Large intestine (tissue), 3 donors: ENCODE measurements at regions not wholly inside any gene's neighbourhood (a gene's known extent, or its start where the extent isn't known, plus 50 kb on each side); places are given as distances from the start of the nearest gene placed in this dataset.

Experiments
- DNase-seq, 2 donors: peaks; one replicate each; pipeline versions ENCODE4 v3.0.0 to v3.0.0-alpha.2; 2013
- H3K27ac ChIP-seq: one replicate; pipeline ENCODE4 v1.5.1; 2013; ENCODE audit warnings: low read length
- H3K27me3 ChIP-seq: 2 replicates; pipeline ENCODE4 v1.6.1; 2013; ENCODE audit warnings: low read length; ENCODE audit not compliant: control insufficient read depth, insufficient read depth
- H3K36me3 ChIP-seq: 2 replicates; pipeline ENCODE4 v1.6.1; 2013; ENCODE audit warnings: low read length; ENCODE audit not compliant: control insufficient read depth, insufficient read depth
- H3K4me1 ChIP-seq: one replicate; pipeline ENCODE4 v1.6.1; 2013; ENCODE audit warnings: low read length; ENCODE audit not compliant: control insufficient read depth, insufficient read depth
- H3K4me3 ChIP-seq: one replicate; pipeline ENCODE4 v1.5.1; 2013; ENCODE audit warnings: low read length
- H3K9me3 ChIP-seq: one replicate; pipeline ENCODE4 v1.6.1; 2013; ENCODE audit warnings: mild to moderate bottlenecking, low read depth, low read length, moderate library complexity; ENCODE audit not compliant: control insufficient read depth
- WGBS: methylation state at CpG from one replicate; pipeline ENCODE4 v1.1.5; 2013; ENCODE audit warnings: low lambda C conversion rate; ENCODE audit not compliant: insufficient coverage; 5-methylcytosine and 5-hydroxymethylcytosine counted together

- Histone ChIP-seq H3K36me3 (no peaks in the 10 kb centered on the region), H3K4me3 (no peak overlapping the region), H3K27ac (no peak overlapping the region), H3K27me3 (no peaks in the 10 kb centered on the region), H3K9me3 (no peaks in the 10 kb centered on the region), H3K4me1 (no peaks in the 10 kb centered on the region)
- DNase-seq, result no peak
- WGBS, result no CpG with 5 or more reads among the region's 5 CpGs
Observed at GRCh38 chr9:82512728-82513127, 524.2 kb downstream of the SPATA31D1 start.

GRCh38 chr9:82513242-82513751, 524.7 kb downstream of the SPATA31D1 start:
- Histone ChIP-seq H3K4me1 (no peaks in the 10 kb centered on the region), H3K27ac (no peak overlapping the region), H3K27me3 (no peaks in the 10 kb centered on the region), H3K36me3 (no peaks in the 10 kb centered on the region), H3K9me3 (no peaks in the 10 kb centered on the region), H3K4me3 (no peak overlapping the region)
- 100% methylated on average over 1 of the region's 5 CpGs for WGBS
- DNase-seq, result no peak

DNA sequence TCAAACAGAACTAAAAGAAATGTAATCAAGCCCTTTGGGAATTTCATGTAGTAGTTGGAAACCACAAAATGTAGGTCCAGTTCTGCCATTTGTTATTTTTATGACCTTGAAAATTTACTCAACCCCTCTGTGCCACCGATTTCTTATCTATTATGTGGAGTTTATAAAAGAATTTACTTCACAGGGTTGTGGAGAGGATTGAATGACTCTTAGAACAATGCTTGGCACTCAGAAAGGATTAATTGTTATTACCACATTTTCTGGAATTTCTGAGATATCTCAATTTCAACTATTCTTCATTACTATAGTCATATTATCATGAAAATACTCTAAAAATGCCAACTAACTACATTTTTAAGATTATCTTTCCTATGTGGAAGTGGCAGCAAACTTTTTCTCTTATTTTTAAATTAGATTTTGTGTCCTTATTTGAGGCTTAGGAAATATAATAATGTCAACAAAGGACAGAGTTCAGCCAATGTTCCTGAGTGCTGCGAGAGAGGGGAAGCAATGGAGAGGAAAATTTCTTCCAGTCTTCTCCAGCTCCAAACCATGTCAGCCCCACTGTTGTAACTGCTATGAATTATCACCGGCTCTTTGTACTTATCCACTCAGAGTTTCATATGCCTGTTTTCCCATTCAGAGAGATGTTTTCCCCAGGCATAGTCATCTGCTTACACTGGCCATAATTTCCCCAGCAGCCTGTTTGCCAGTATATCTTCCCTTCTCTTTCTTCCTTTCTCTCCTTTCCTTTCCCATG, 525.6 kb downstream of the SPATA31D1 start:
- no peak overlapping the region for H3K4me3 ChIP-seq
- no peaks in the 10 kb centered on the region for H3K36me3 ChIP-seq
- no peak for DNase-seq
- no peaks in the 10 kb centered on the region for H3K27me3 ChIP-seq
- H3K4me1 ChIP-seq, result no peaks in the 10 kb centered on the region
- H3K27ac ChIP-seq, result no peak overlapping the region
- no peaks in the 10 kb centered on the region for H3K9me3 ChIP-seq
- WGBS, result 71% methylated on average over 2 of the region's 3 CpGs

DNA sequence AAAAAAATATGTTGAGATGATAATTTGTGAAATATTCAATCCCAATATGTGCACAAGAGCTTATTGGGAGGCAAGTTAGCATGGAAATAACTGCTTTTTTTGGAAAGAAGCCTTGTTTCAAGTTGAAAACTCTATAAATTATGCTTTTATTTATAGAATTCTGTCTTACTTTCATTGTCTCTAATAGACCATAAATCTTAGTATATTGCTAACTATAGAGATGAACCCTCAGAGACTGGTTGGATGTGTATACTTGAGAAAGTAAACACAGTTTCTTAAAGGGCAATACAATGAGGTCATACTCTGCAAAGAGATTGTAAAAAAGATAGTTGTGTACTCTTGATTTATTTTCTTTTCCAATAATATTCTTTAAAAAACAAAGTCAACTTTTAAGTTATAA, 530.3 kb downstream of the SPATA31D1 start:
- no peaks in the 10 kb centered on the region for H3K36me3 ChIP-seq
- no peaks in the 10 kb centered on the region for H3K4me1 ChIP-seq

GRCh38 chr9:82519332-82519731, 530.8 kb downstream of the SPATA31D1 start:
- no peak for DNase-seq
- Histone ChIP-seq H3K4me1 (no peaks in the 10 kb centered on the region), H3K9me3 (no peaks in the 10 kb centered on the region), H3K4me3 (no peak overlapping the region), H3K27me3 (no peaks in the 10 kb centered on the region), H3K36me3 (no peaks in the 10 kb centered on the region), H3K27ac (no peak overlapping the region)
- WGBS, result no CpG with 5 or more reads among the region's 1 CpG

More for the DNA sequence above, 530.3 kb downstream of the SPATA31D1 start:
- Histone ChIP-seq H3K27me3 (no peaks in the 10 kb centered on the region), H3K27ac (no peak overlapping the region), H3K4me3 (no peak overlapping the region), H3K9me3 (no peaks in the 10 kb centered on the region)
- DNase-seq, result no peak

- no CpG with 5 or more reads among the region's 1 CpG for WGBS
- Histone ChIP-seq H3K9me3 (no peaks in the 10 kb centered on the region), H3K27me3 (no peaks in the 10 kb centered on the region), H3K36me3 (no peaks in the 10 kb centered on the region), H3K27ac (no peak overlapping the region), H3K4me3 (no peak overlapping the region), H3K4me1 (no peaks in the 10 kb centered on the region)
- no peak for DNase-seq
Observed at GRCh38 chr9:82524407-82524806, 535.8 kb downstream of the SPATA31D1 start.

GRCh38 chr9:82526577-82526976, 536.4 kb downstream of the RASEF start:
- Histone ChIP-seq H3K27me3 (no peaks in the 10 kb centered on the region), H3K4me3 (no peak overlapping the region), H3K4me1 (no peaks in the 10 kb centered on the region), H3K36me3 (no peaks in the 10 kb centered on the region), H3K9me3 (no peaks in the 10 kb centered on the region), H3K27ac (no peak overlapping the region)
- WGBS, result 60% methylated on average over 1 of the region's 1 CpG
- no peak for DNase-seq

DNA sequence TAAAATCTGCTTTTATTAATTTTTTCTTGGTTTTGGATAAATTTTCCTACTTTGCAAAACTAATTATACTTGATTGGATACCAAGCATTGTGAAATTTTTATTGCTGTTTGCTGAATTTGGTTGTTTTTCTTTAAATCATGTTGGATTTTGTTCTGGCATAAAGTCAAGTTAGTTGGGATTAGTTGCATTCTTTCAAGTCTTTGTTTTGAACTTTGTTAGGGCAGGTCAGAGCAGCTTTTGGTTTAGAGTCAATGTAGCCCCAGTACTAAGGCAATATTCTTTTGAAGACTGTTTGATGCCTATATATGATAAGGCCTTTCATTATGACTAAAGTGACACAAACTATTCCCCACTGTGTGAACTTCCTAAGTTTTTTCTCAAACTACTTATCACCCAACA, 531.1 kb downstream of the RASEF start:
- H3K4me3 ChIP-seq, result no peak overlapping the region
- H3K27ac ChIP-seq, result no peak overlapping the region
- no peaks in the 10 kb centered on the region for H3K36me3 ChIP-seq
- no peak for DNase-seq
- no peaks in the 10 kb centered on the region for H3K9me3 ChIP-seq
- H3K27me3 ChIP-seq, result no peaks in the 10 kb centered on the region
- no peaks in the 10 kb centered on the region for H3K4me1 ChIP-seq

DNA sequence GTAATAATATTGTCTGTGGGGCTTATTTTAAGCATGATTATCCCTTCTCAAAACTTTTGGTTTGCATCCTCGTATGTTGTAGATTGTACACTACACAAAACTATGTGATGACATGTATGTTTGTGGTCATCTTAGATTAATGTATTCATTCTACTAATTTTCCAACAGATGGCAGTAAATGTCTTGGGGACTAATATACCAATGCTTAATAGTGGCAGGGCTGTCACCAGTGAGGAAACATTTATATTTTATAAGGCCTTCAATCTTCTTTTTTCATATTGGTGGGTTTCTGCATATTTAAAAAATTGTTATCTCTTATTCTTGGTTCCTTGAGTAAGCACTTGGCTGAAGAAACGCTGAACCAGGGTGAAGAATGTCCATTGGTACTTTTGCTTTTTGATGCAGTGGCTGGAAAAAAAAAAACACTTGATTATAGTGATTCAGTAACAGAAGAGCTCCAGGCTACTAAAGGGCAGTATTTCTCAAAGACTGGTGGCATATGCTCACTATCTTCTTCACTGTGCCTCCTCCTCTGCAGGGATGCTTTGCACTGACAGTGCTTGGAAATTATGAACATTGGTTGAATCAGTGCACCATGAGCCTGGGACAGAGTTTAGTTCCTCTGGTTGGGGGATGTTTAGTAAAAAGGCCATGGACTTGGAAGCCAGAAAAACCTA, 530.3 kb downstream of the RASEF start:
- no peak for DNase-seq
- H3K4me1 ChIP-seq, result no peaks in the 10 kb centered on the region
- no peaks in the 10 kb centered on the region for H3K27me3 ChIP-seq
- WGBS, result 43% methylated on average over 2 of the region's 2 CpGs
- no peaks in the 10 kb centered on the region for H3K9me3 ChIP-seq
- no peaks in the 10 kb centered on the region for H3K36me3 ChIP-seq
- H3K4me3 ChIP-seq, result no peak overlapping the region
- no peak overlapping the region for H3K27ac ChIP-seq

DNA sequence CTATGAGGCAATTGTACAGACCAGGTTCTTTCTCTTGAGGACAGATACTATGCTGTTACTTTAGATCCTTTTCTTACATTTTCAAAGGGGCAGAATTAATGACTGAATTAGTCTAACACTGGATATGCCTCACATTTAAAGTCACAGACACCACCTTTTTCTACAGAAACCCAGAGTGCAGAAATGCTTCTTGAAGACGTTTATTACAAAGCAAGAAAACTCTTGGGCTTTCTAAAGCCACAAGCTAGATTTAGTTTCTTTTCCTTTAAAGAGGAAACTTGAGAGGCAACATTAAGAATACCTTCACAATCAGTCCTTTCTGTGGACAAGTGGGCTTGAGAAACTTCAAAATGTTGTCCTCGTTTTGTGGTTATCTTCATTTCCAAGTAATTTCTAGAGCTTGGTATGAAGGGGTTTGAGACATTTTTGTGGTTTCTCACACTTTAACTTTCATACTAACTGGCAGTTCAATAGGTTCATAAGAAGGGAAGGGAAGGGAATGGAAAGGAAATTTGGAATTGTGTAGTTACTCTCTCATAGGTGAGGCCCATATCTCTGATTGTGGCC, 527.4 kb downstream of the RASEF start:
- WGBS, result 40% methylated on average over 1 of the region's 2 CpGs
- H3K9me3 ChIP-seq, result no peaks in the 10 kb centered on the region
- H3K4me3 ChIP-seq, result no peak overlapping the region
- no peak for DNase-seq
- no peaks in the 10 kb centered on the region for H3K36me3 ChIP-seq
- no peaks in the 10 kb centered on the region for H3K27me3 ChIP-seq
- H3K4me1 ChIP-seq, result no peaks in the 10 kb centered on the region
- no peak overlapping the region for H3K27ac ChIP-seq
